SU-DHL-6 (cell line): ENCODE measurements at regions not wholly inside any gene's neighbourhood (a gene's known extent, or its start where the extent isn't known, plus 50 kb on each side); places are given as distances from the start of the nearest gene placed in this dataset.

Source experiments
- EZH2phosphoT487 ChIP-seq: fragments of 200-600 bp; sonication (generic), shearing (Covaris generic); conservative IDR thresholded peaks from 2 replicates; pipeline ENCODE4 v1.6.1; 2018; ENCODE audit warnings: mild to moderate bottlenecking, antibody characterized with exemption, low read length, moderate library complexity, mixed read lengths
- TF ChIP-seq, protein P1 (sequence below): fragments of 200-600 bp; sonication (generic); IDR thresholded peaks from one replicate; pipeline ENCODE4 v1.5.1; 2017; ENCODE audit warnings: antibody characterized with exemption, mild to moderate bottlenecking, low read length, moderate library complexity; ENCODE audit not compliant: insufficient read depth, poor library complexity, severe bottlenecking

DNA sequence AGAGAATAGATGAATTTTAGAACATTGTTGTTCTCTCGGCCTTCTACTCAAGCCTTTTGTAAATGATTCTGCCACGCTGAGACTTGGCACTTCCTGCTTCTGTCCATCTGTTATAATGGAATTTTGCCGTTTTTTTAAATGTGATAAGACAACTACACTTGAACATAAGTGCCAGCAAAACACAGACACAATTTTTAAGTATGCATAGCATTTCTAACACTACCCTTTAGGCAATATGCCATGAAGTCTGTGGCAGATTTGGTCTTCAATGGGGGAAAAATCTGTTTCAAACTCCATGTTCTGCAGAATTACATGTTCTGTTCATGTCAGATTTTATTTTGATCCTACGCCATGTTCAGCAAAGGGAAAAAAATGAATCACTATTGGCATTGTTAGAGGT, 1170.7 kb upstream of the SLC39A10 start:
- TF ChIP-seq, protein P1, sequence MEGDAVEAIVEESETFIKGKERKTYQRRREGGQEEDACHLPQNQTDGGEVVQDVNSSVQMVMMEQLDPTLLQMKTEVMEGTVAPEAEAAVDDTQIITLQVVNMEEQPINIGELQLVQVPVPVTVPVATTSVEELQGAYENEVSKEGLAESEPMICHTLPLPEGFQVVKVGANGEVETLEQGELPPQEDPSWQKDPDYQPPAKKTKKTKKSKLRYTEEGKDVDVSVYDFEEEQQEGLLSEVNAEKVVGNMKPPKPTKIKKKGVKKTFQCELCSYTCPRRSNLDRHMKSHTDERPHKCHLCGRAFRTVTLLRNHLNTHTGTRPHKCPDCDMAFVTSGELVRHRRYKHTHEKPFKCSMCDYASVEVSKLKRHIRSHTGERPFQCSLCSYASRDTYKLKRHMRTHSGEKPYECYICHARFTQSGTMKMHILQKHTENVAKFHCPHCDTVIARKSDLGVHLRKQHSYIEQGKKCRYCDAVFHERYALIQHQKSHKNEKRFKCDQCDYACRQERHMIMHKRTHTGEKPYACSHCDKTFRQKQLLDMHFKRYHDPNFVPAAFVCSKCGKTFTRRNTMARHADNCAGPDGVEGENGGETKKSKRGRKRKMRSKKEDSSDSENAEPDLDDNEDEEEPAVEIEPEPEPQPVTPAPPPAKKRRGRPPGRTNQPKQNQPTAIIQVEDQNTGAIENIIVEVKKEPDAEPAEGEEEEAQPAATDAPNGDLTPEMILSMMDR: no peak
- no peak for TF ChIP-seq EZH2phosphoT487
